M059J (cell line): ENCODE measurements at regions not wholly inside any gene's neighbourhood (a gene's known extent, or its start where the extent isn't known, plus 50 kb on each side); places are given as distances from the start of the nearest gene placed in this dataset.

Experiments used
- DNase-seq: peaks from one replicate; pipeline ENCODE4 v3.0.0-alpha.2; 2012; ENCODE audit warnings: low read depth

GRCh38 chr6:141677598-141678211, 455.0 kb upstream of the GJE1 start:
- DNase-seq = peak; percentile 58

- DNase-seq = peak; percentile 36
These were observed 456.8 kb upstream of the GJE1 start for GRCh38 chr6:141675957-141676356.

GRCh38 chr6:141669141-141669540, 463.6 kb upstream of the GJE1 start:
- peak; percentile 68 for DNase-seq

- DNase-seq = peak; percentile 62
These were observed 465.0 kb upstream of the GJE1 start for GRCh38 chr6:141667580-141668309.

GRCh38 chr6:141666187-141666586, 466.5 kb upstream of the GJE1 start:
- no peak for DNase-seq

GRCh38 chr6:141664744-141665143, 468.0 kb upstream of the GJE1 start:
- no peak for DNase-seq

GRCh38 chr6:141659582-141659981, 473.1 kb upstream of the GJE1 start:
- DNase-seq = no peak

- DNase-seq = no peak
These were observed 474.0 kb upstream of the GJE1 start for GRCh38 chr6:141658696-141659095.

GRCh38 chr6:141657812-141658211, 474.9 kb upstream of the GJE1 start:
- no peak for DNase-seq

- DNase-seq = peak; percentile 23
These were observed 479.1 kb upstream of the GJE1 start for GRCh38 chr6:141653590-141653989.

GRCh38 chr6:141641951-141642350, 490.8 kb upstream of the GJE1 start:
- no peak for DNase-seq

GRCh38 chr6:141641406-141641805, 491.3 kb upstream of the GJE1 start:
- no peak for DNase-seq

GRCh38 chr6:141635621-141636020, 497.1 kb upstream of the GJE1 start:
- no peak for DNase-seq

- DNase-seq = no peak
These were observed 498.5 kb upstream of the GJE1 start for GRCh38 chr6:141634269-141634668.

GRCh38 chr6:141624301-141624700, 508.4 kb upstream of the GJE1 start:
- no peak for DNase-seq

- DNase-seq = no peak
These were observed 514.5 kb upstream of the GJE1 start for GRCh38 chr6:141618180-141618581.

GRCh38 chr6:141610741-141611140, 522.0 kb upstream of the GJE1 start:
- DNase-seq = peak; percentile 27

- peak; percentile 87 for DNase-seq
These were observed 524.8 kb upstream of the GJE1 start for GRCh38 chr6:141607956-141608355.

GRCh38 chr6:141598487-141598886, 534.2 kb upstream of the GJE1 start:
- peak; percentile 58 for DNase-seq

GRCh38 chr6:141594874-141595273, 537.9 kb upstream of the GJE1 start:
- DNase-seq = no peak

- no peak for DNase-seq
These were observed 539.4 kb upstream of the GJE1 start for GRCh38 chr6:141593311-141593710.

- DNase-seq = peak; percentile 88
These were observed 545.1 kb upstream of the GJE1 start for GRCh38 chr6:141587482-141588266.
